NCI-H1694 (cell line): ENCODE measurements at regions not wholly inside any gene's neighbourhood (a gene's known extent, or its start where the extent isn't known, plus 50 kb on each side); places are given as distances from the start of the nearest gene placed in this dataset.
"Not testable (repeated sequence)": the region's sequence is repeated elsewhere in the genome, so short reads cannot be mapped to it uniquely, and the experiment has no call there.

Source experiments
- DNase-seq: peaks from one replicate; lab custom pipeline; 2025; lab: John Stamatoyannopoulos, UW

DNA sequence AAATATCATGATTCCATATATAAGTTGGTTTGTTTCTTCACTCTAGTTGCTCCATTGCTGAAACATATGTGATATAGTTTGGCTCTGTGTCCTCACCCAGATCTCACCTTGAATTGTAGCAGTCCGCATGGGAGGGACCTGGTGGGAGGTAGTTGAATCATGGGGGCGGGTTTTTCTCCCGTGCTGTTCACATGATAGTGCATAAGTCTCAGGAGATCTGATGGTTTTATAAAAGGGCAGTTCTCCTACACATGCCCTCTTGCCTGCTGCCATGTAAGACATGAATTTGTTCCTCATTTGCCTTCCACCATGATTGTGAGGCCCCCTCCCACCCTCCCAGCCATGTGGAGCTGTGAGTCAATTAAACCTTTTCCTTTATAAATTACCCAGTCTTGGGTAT, 915.5 kb downstream of the KCNJ2 start:
- DNase-seq: no peak

DNA sequence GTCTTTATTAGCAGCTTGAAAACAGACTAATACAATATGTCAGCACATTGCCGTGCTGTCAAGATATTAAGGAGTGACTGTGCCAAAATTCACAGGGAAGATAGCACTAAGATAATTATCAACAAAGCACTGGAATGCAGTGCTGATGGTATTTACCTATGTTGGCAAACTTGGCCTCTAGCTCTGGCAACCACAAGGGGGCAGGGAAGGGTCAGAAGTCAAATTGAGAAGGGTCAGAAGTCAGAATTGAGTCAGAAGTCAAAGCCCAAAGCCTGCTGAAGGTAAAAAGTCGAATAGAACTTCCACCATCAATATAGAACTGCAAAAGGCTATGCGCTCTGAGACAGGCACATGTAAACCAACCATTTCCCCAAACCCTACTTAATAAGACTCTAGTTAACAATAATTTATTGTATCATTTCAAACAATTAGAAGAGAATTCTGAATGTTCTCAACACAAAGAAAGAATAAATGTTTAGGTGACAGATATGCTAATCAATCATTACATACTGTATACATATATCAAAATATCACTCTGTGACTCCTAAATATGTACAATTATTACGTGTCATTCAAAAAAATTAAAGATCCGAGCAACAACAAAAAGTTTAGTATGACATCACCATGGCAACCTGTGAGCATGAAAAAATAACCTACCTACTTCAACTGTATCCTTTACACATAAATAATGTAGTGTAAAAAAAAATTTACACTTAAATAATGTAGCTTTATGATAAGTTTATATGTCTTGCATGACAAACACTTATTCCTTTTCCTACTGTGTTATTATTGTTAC, 916.1 kb downstream of the KCNJ2 start:
- DNase-seq: no peak

DNA sequence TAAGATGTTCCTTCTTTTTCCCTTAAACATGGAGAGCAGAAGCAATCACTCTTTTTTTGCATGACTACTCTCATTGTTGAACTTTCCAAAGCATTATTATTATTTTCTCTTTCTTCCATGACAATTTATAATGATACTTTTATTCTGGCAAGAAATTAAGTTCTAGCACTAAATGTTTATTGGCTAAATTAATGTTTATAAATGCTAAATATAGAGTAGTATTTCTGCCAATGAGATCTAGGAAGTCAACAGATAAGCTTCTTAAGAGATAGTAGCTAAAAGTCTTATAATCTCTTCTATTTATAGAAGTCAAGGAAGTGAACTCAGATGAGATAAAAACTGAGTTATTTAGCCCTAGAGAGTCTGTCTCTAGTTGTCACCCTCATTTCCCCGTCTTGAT, 920.1 kb downstream of the KCNJ2 start:
- DNase-seq: no peak

DNA sequence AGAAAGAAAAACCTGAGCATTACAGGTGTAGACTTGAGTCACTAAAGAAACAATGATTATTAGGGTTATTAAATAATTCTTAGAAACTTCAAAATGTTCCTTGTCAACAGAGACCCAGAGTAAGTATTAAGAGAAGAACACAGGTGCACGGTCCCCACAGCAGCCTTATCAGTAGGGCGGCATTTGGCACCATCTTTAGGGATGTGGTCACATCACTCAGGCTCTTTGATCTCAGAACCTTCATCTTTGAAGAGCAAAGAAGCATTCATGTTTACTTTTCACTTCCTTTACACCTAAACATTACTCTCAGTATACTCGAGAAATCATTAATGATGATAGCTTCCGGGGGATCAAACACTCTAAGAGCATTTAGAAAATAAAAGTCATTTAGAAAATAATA, 928.7 kb downstream of the KCNJ2 start:
- DNase-seq: no peak

DNA sequence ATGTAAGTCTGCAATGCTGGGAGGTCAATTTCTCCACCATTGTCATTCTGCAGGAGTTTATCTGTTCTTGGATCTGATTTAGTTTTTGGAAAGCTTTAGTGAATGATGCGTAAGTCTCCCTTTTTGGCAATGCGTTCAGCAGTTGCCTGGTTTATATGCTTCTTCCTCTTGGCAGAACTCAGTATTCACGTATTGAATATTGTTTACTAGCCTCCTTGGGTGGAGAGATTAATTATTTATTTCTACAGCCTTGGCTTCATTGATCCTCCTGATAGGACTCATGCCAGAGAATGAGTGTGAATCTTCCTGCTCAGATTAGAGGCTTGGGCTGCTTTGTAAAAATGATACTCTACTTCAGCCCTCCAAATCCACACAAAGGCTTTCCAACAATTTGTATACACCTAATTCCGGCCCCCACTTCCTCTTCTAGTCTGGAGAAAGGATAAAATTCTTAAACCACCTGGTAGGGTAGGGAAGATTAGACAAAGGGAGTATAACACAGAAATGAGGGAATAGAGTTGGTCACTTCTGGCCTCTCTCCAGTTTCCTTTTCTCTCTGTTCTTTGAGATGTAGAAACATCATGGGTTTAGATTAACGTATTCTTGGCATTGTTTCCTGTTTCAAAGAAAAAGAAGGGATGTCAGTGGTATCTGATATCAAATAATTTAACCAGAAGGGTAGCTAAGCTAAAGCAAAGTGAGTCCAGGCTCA, 929.8 kb downstream of the KCNJ2 start:
- no peak for DNase-seq

DNA sequence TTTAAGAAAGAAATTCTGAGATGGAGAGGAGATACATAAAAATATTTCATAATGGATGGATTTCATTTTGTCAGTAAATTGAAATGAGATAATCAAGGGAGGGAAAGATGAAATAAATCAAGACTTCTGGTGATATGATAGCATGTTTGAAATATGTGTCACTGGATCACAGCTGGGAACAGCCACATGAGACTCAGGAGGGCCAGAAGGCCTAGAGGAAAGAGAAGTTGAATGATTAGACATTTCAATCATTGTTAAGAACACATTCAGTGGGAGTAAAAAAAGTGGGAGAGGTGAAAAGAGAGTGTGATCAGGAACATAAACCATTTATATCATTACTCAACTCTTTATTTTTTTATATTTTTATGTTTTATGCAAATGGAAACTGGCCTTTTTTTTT, 933.4 kb downstream of the KCNJ2 start:
- no peak for DNase-seq

DNA sequence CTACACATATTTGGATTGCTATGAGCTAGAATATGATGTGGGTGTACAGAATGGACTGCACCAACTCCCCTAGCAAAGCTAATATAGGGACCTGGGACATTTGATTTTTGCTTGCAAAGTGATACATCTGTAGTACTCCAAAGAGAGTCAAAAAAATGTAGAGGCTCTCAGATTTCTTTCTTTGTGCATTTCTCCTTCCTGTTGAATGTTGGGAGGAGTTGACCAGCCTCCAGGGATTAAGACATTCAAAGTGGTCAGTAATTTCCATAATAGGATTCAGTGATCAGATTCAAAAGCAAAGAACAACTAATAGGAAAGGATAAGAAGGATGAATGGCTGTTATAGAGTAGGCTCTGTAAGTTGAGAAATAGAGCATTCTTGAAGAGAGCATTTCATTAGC, 934.9 kb downstream of the KCNJ2 start:
- no peak for DNase-seq

DNA sequence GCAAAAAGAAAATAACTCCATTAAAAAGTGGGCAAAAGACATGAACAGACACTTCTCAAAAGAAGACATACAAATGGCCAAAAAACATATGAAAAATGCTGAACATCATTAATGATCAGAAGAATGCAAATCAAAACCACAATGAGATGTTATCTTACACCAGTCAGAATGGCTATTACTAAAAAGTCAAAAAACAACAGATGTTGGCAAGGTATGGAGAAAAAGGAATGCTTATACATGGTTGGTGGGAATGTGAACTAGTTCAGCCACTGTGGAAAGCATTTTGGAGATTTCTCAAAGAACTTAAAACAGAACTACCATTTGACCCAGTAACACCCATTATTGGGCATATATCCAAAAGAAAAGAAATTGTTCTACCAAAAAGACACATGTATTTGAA, 936.7 kb downstream of the KCNJ2 start:
- not testable (repeated sequence) for DNase-seq

DNA sequence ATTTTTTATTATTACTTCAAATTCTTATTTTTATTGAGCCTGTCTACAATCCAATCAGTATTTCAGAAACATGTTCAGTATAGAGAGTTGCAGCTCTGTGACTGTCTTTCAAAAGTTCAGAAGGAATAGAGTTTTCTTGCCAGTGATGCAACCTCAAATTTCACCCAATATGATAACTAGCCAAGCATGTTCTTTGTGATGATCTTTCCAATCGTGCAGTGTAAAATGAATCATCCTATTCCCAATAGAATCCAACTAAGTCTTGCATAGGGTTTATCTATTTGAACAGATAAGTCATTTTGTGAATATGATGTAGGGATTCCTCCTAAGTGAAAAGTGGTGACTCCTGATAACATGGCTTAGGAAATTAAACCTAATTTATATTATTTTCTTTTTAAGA, 937.8 kb downstream of the KCNJ2 start:
- no peak for DNase-seq

DNA sequence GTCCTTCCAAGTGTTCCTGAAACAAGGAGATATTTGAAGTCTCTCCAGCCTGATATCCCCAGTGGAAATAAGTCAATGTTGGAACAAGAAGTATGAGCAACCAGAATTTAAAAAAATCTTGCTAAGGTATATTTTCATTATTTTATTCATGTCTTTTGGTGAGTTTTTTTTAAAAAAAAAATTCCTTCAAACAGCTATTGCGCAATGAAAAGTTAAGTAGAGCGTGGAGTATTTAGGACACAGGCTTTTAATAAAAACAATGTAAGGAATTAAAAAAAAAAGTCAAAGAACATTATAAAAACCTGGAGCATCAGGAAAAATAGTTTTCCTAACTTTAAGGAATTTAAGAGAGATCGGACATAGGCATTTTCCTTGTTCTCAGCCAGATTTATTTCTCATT, 940.4 kb downstream of the KCNJ2 start:
- no peak for DNase-seq

DNA sequence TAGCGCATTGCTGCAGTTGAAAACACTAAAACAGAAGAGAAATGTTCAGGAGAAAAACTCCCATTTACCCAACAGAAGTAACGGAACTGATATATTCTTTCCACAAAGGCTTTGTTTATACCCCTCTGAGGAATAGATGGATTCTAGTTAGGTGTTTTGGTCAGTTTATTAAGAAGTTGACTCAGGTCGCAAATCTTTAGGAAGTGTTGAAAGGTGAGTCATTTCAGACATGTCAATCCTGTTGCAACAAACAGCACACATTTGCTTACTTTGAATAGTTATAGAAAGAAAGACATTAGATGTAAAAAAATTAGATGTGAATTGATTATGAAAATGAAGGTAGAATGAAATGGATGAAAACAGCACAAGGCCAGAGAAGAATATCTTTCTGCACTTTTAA, 941.0 kb downstream of the KCNJ2 start:
- no peak for DNase-seq

DNA sequence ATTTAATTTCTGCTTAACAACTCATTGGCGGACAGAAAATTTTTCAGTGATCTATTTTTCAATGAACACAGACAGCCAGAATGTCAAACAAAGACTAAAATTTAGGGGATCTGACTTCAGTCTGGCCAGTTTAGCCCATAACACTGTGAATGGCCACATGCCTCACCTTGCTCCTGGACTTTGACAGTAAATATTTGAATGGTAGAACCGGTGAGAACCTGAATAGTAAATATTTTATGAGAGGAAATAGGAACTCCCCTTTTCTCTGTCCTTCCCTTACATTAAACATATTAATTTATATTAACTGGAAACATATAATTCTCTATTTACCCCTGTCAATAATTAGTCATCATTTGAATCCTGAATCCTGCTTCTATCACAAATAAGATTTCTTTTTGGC, 942.1 kb downstream of the KCNJ2 start:
- no peak for DNase-seq

DNA sequence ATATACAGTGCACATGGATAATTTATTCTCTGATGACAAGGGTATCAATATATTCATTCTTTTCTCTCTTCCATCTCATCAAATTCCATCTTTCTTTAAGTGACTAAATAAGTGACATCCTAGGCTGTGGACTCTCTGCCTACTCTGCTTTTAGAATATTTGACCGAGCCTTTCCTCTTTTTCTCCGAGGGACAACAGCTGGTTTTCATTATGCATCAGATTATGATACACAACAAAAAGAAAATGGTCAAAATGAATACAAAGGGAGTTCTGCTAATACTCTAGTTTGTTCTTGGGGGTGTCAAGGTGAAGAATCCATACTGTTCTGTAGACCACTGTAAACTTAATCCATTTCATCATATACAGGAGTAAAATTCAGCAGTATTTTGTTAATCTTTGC, 942.6 kb downstream of the KCNJ2 start:
- DNase-seq: no peak

DNA sequence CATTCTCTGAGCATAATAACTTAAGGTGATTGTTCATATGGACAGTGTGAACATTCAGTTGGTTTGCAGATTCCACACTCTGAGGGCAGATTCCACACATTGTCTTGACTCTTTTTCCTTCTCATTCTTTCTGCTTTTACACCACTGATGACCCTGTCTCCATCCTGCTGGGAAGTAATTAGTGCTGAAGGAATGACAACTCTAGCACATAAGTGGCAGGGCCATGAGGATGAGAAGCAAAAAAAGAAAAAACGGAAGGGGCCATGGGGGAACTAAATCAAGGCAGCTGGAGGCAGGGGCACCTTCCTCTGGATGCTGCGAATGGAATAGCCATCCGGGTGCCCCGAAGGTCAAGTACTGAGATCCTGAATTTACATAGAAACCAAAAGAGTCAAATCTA, 944.0 kb downstream of the KCNJ2 start:
- no peak for DNase-seq

DNA sequence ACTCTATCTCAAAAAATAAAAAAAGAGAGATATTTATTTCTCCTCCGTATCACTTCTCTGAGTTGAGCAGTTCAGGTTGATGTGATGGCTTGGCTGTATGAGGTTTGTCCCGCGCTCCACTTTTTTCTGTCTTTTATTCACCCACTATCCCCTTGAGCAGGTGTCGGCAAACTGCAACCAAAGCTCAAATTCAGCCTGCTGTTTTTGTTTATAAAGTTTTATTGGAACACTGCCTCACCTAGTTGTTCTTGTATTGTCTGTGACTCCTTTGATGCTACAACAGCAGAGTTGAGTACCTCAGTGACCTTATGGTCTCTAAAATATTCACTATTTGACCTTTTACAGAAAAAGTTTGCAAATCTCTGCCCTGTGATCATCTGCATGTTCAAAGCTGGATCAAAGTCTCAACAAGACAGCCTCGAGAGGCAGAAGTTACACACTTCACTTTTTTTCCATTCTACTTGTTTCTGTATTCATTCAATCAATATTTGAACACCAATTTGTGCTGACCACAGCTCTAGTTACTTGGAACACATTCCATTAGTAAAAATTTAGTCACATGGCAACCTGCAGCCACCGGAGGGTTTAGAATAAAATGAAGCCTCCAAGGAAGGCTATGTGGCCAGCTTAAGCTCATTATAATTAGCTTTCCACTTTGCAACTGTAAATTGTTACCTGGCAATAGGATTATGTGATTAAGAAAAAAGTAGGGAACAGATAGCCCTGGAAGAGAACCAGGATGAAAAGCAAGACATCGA, 945.8 kb downstream of the KCNJ2 start:
- no peak for DNase-seq

DNA sequence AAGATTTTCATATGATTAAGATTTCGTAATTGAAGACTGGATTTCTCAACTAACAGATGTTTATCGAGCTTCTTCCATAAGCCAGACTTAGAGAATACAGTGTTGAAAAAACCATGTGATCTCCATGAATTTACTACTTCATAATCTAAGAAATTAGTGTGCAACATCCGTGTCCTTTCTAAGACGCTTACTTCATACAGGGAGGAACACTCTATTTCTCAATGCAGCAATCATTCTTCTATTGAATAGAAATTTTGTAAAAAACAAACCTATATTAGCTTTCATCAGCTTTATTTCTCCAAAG, 946.3 kb downstream of the KCNJ2 start:
- DNase-seq: no peak

DNA sequence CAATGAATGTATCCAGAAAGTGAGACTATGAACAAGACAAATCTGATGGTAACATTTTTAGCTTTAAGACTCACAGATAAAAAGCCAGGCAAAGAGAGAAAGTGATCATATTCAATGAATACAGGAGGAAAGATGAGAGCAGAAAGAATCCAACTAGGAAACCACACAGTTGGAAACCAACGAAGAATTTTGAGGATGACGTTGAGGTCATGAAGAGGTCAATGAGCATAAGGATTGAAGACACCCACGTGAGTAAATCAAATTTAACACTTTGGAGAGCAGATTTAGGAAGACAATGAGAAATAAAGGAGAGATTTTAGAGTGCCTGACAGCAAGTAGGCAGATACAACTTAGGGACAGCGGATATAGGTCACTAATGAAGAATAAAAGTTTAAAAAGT, 948.1 kb downstream of the KCNJ2 start:
- DNase-seq: no peak

DNA sequence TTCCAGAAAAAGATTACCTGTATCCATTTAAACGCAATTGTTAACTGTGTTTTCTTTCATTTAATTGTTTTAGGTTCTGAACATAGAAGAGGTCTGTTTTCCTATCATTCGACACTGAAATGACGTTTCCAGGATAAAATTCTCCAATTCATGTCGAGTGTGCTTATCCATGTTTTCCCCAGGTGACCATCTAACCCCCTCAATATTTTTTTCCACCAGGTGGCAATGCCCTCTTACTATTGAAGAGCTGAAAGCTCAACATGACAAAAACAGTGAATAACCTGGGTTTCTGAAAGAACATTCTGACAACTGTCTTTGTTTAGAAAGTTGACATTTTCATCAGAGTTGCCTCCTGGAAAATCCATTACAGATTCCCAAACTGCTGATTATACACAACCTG, 948.7 kb downstream of the KCNJ2 start:
- peak; percentile 31 for DNase-seq

DNA sequence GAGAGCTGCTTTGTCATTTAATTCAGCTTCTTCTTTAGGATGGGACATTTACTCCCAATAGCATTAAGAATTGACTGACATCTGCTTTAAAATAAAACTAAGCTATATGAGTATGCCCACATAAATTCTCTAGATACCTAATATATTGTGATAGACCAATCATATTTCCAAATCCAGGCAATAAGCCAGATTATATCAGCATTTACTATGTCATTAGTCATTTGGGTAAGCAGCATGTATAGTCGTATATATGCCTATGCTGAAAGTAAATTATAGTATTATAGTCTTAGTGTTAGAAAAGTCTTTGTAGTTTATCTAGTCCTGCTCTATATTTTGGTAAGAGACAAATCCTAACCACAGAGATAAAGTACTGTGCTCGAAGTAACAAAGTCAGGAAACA, 958.1 kb downstream of the KCNJ2 start:
- no peak for DNase-seq

DNA sequence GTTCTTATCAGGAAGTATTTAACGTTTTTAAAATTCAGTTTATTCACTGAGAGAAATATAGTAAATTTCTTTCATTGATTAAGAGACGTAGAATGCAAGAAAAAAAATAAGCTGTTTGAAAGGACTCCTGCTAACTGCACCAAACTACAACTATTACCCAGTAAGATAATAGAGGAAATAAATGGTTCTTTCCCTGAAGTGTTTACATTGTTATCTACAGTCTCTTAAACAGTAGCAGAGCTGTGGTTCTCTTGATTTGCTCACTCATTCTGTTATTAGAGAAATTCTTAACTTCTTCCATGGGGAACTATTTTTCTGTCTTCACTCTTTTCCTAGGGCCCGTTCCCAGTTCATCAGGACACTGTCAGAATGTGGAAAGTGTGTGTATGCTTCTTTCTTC, 973.0 kb downstream of the KCNJ2 start:
- DNase-seq: no peak

DNA sequence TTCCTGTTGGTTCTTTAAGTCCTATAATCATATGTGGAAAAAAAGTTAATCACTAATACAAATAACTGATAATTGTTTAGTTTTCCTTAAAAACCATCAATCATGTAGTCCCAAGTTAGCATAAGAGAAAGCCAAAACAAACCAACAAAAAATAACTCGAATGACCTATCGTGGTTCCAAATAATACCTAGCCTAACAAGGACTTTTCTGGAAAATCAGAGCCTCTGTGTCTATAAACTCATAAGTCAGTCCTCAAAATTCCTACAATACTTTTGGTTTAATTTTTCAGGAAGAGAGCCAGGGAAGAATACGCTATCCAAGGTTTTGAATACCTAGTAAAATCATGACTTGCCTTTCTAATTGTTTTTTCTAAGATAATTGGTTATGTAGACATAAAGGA, 975.3 kb upstream of the SOX9 start:
- DNase-seq: no peak

DNA sequence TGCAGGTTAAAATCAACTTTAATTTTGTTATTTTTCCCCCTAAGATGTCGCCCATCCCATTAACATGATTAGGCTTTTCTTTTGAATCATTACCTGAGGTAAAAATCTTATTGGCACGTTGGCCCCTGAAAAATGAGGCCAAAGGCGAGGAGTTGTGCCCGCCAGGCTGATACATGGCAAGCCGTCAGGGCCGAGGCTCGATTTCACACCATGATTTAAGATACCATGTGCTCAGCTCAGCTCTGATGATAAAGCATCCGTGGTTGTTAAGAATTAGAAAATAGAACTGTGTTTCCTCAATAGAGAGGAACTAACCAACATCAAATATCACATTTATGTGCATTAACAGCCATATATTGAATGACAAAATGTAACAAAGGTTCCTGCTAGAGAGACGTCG, 972.9 kb upstream of the SOX9 start:
- DNase-seq: no peak

DNA sequence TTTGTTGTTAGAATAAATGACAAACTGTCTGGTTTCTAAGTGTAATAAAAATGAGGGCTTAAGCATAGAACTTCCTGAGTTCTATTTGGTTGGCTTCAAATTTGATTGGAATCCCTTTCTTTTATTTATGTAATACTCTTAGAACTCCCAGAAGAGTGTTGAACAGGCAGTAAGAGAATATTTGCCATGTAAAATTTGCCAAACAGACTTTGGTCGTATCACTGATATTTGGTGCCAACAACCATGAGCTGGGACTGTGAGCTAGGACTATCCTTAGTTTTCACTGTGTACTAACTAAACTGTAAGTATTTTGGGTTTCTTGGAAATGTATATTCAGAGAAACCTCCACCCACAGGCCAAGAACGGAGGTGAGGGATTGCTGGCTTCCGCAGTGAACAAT, 971.2 kb upstream of the SOX9 start:
- DNase-seq: no peak
